HL-60 (cell line): ENCODE measurements at regions not wholly inside any gene's neighbourhood (a gene's known extent, or its start where the extent isn't known, plus 50 kb on each side); places are given as distances from the start of the nearest gene placed in this dataset.

Experiments used
- DNase-seq, 2 experiments: peaks; one replicate each; pipeline ENCODE4 v3.0.0-alpha.2; 2010 to 2020; ENCODE audit warnings: low read depth in 1 of 2, low spot score in 1 of 2
- H3K27ac ChIP-seq: fragments of 250-450 bp; sonication (Bioruptor Pico); replicated peaks from 2 replicates; pipeline ENCODE4 v1.5.1; 2020; ENCODE audit warnings: mild to moderate bottlenecking, moderate library complexity
- H3K27me3 ChIP-seq: fragments of 250-450 bp; sonication (Bioruptor Pico); 2 replicates; pipeline ENCODE4 v1.5.1; 2021; ENCODE audit warnings: mild to moderate bottlenecking, moderate library complexity; ENCODE audit not compliant: insufficient read depth, poor library complexity, severe bottlenecking
- H3K4me3 ChIP-seq: replicated peaks from 2 replicates; pipeline ENCODE4 v1.5.1; 2011; ENCODE audit warnings: mild to moderate bottlenecking, control low read depth, low read length; ENCODE audit not compliant: insufficient read depth
- CTCF ChIP-seq: IDR thresholded peaks from one replicate; pipeline ENCODE4 v1.5.1; 2011; ENCODE audit warnings: low read length, control low read depth, inconsistent platforms; ENCODE audit not compliant: insufficient read depth
- GABPA ChIP-seq: IDR thresholded peaks from 2 replicates; pipeline ENCODE4 v1.6.1; 2012; ENCODE audit warnings: low read depth
- POLR2AphosphoS5 ChIP-seq: IDR thresholded peaks from 2 replicates; pipeline ENCODE4 v1.6.1; 2012; ENCODE audit warnings: low read depth
- REST ChIP-seq: IDR thresholded peaks from 2 replicates; pipeline ENCODE4 v1.6.1; 2012; ENCODE audit warnings: low read depth; ENCODE audit not compliant: insufficient replicate concordance
- SPI1 ChIP-seq: IDR thresholded peaks from 2 replicates; pipeline ENCODE4 v1.6.1; 2012; ENCODE audit warnings: low read depth, mild to moderate bottlenecking, borderline replicate concordance

- DNase-seq, result no peak
- Histone ChIP-seq H3K27ac (no peak overlapping the region), H3K27me3 (peaks cover 10% of the 10 kb centered on the region), H3K4me3 (no peak overlapping the region)
- TF ChIP-seq GABPA (no peak), CTCF (no peak), SPI1 (no peak), POLR2AphosphoS5 (no peak), REST (no peak)
These were observed 80.1 kb upstream of the IPO5 start for GRCh38 chr13:97873398-97873797.

GRCh38 chr13:97875218-97875617 is 78.3 kb upstream of the IPO5 start:
- TF ChIP-seq REST, result no peak
- no peak for TF ChIP-seq SPI1
- no peak for TF ChIP-seq CTCF
- TF ChIP-seq GABPA, result no peak
- no peak for TF ChIP-seq POLR2AphosphoS5
- H3K4me3 ChIP-seq, result no peak overlapping the region
- no peak for DNase-seq
- peaks cover 6% of the 10 kb centered on the region for H3K27me3 ChIP-seq
- no peak overlapping the region for H3K27ac ChIP-seq

GRCh38 chr13:97875911-97876310 is 77.6 kb upstream of the IPO5 start:
- TF ChIP-seq GABPA (no peak), POLR2AphosphoS5 (no peak), SPI1 (no peak), REST (no peak), CTCF (no peak)

More at GRCh38 chr13:97875911-97876310, 77.6 kb upstream of the IPO5 start:
- Histone ChIP-seq H3K27ac (no peak overlapping the region), H3K4me3 (no peak overlapping the region), H3K27me3 (peaks cover 6% of the 10 kb centered on the region)
- no peak for DNase-seq
